T-helper 2 cell (primary cell): ENCODE measurements at regions not wholly inside any gene's neighbourhood (a gene's known extent, or its start where the extent isn't known, plus 50 kb on each side); places are given as distances from the start of the nearest gene placed in this dataset.

ENCODE experiments used
- DNase-seq, 5 experiments: peaks; one replicate each; pipeline versions ENCODE4 v3.0.0 to v3.0.0-alpha.2; 2012 to 2022

DNA sequence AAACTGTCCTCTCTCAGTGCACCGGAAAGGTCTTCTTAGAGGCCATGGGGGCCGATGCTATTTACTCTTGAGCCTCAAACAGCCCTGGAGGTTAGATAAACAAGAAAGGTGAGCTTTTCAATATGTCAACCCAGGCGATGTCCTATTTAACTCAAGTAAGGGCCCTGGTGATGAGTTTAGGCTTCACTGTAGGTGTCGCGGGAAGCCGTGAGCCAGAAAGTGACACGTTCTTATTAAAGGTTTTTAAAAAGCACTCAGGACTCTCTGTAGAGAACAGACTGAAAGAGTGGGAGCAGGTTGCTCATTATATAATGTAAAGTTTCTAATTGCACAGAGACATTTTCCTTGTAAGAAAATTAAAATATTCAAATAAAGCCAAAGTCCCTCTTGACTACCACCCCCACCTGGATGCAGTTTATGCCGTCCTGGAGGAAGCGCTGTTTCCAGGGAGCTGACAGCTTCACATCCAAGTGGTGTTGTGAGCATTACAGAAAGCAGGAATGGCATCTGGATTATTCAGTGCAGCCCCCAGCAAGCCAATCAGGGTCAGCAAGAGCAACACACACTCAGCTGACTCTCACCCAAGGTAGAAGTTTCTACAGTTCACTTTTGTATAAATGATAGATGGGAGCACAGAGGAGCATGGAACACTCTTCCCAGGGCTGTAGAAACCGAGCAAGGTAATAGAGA lies 280.3 kb downstream of the DRD1 start:
- no peak for DNase-seq

- DNase-seq, result no peak
Observed at GRCh38 chr5:175162036-175162435, 281.9 kb downstream of the DRD1 start.

DNA sequence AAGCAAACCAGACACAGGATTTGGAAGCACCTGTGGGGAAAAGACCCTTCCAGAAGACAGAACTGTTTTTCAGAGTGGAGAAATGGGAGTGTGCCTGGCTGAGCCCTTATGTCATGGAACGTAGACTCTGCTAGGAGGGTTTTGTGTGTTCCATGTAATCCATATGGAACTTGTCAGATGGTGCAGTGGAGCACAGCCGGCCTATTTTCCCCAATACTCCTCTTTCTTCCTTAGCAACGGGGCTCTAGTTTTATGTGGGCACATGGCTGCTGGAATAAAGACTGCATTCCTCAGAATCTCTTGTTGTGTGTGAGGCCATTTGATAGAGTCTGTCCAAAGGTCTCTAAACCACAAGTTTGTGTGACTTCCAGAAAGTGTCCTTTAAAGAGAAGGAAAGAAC lies 284.0 kb downstream of the DRD1 start:
- DNase-seq, result no peak

DNA sequence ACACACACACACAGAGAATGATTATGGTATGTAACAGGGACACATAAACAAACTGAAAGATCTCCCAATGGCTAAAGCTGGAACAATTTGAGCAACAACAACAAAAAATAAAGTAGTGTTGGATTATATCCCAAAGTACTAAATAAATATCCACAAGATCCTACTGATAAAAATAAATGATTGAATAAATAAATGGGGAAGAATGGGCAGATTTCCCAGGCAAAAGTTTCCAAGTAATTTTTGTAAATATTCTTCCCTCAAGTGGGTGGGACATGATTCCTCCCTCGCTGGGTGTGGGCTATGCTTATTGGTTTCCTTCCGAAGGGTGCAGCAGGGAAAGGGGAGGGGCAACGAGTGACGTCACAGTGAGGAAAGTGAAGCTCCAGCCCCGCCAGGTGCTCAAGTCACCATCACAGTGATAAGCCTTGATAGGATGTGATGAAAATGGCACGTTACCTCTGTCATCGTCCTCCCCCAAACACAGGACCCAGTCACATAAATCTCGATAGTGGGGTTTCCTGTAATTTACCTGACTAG lies 295.3 kb downstream of the DRD1 start:
- no peak for DNase-seq

DNA sequence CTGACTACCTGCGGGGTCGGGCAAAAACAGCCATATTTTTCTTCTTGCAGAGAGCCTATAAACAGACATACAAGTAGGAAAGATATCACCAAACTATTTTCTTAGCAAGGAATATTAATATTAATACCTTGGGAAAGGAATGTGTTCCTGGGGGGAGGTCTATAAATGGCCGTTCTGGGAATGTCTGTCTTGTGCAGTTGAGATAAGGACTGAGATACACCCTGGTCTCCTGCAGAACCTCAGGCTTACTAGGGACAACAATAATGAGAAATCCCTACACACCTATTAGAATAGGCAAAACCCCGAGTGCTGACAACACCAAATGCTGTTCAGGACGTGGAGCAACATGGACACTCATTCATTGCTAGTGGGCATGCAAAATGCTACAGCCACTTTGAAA lies 297.2 kb downstream of the DRD1 start:
- DNase-seq, result no peak

GRCh38 chr5:175141421-175141820 lies 302.6 kb downstream of the DRD1 start:
- DNase-seq, result no peak

DNA sequence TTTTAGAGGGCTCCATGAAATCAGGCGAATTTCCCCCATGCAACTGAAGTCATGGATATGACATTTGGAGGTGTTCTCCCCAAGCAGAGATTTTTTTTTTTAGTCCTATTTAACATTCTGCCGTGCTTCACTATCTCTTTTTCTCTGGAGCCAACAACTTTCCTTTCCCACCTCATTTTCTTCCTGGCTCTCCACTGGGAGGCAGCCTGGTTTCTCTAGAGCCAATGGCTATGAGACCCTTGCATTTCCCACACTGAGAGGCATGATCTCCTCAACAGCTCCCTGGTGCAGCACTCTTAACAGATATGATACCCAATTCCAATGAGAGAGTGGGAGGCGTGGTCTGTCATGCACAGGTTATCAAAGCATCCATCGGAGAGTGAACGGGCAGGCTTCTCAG lies 310.8 kb downstream of the DRD1 start:
- DNase-seq, result no peak

- no peak for DNase-seq
Observed at GRCh38 chr5:175131432-175131831, 312.6 kb downstream of the DRD1 start.

- no peak for DNase-seq
Observed at GRCh38 chr5:175129619-175130018, 314.4 kb downstream of the DRD1 start.

- no peak for DNase-seq
Observed at GRCh38 chr5:175129121-175129520, 314.9 kb downstream of the DRD1 start.

- DNase-seq, result no peak
Observed at GRCh38 chr5:175124821-175125220, 319.2 kb downstream of the DRD1 start.

DNA sequence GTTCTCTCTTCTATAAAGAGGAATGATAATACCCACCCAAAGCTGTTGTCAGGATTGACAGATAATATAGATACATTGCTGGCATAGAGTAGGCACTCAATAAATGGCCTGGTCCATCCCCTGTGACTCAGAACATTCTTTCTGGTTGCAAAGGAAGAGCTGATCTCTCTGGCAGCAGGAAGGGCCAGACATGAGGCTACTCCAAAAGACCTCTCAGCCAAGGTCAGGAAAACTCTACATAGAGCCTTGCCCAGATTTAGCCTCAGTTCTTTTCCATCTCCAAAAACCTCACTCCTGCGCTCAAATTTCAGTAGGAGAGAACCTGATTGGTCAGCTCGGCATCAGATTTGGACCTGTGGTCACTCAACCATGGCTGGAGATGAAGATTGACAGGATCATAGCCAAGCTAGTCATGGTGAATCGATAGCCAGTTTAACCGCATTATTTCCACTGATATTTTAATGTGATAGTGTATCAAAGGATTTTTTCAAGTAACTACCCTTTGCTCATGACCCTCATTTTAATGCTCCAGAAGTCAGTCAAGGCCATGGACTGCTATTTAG lies 319.6 kb downstream of the DRD1 start:
- DNase-seq, result no peak

GRCh38 chr5:175123542-175123941 lies 320.4 kb downstream of the DRD1 start:
- no peak for DNase-seq

DNA sequence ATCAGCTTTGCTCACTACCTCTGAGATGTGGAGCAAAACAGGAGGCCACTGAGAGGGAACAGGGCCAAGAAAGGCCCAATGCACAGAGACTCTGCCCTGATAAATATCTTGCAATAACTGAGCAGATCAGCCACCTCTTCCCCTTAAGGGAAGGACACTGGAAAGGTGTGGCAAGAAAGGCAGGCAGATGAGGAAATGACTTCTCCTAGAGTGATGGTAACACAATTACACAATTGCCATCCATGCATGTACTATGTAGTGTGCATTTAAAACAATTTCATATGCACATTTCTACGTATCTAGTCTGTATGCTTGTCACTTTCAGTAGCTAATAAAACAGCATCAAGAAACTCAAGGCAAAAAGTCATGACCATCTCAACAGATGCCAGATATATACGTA lies 322.5 kb downstream of the DRD1 start:
- no peak for DNase-seq

- DNase-seq, result no peak
Observed at GRCh38 chr5:175120412-175120811, 323.6 kb downstream of the DRD1 start.

DNA sequence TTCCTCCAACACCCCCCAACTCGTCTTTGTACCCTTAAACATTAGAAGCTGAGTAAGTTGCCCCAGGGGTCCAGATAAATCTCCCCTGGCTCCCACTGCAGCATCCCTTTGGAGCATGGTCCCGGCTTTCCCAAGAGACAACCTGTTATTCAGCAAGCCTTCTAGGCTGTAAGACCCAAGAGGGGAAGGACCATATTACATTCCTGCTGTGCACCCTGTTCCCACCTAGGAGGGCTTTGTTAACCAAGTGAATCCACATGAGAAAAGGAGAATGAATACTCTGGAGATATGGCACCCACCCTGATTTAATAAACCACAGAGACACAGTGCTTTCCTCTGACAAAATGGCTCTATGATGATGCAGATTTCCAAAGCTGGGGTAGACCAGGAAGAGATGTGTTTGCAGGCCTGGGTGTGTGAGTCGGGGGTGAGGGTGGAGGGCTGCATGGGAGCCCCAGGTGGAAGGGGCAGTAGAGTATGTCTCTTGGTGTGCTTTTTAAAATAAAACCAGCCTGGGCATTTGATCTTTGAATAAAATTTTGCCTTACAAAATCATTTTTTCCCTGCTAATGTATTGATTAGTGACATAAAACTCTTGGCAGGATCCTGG lies 325.2 kb downstream of the DRD1 start:
- DNase-seq, result no peak

- no peak for DNase-seq
Observed at GRCh38 chr5:175116466-175117048, 327.4 kb downstream of the DRD1 start.

DNA sequence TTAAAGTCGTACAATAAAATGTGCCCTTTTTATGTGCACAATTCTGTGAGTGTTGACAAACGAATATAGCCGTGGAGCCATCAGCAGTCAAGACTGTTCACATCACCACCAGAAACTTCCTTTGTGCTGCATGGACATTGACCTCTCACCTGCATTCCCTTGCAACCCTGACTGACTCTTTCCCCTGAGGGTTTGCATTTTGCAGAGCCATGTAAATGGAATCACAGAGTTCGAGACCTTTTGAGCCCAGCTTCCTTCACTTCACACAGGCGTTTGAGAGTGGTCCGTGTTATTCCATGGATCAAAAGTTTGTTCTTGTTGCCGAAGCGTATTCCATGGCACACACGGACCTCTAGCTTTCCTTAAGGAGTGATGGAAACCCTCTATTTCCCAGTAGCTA lies 328.2 kb downstream of the DRD1 start:
- DNase-seq, result no peak

- no peak for DNase-seq
Observed at GRCh38 chr5:175113947-175114346, 330.0 kb downstream of the DRD1 start.

GRCh38 chr5:175109058-175109755 lies 334.8 kb downstream of the DRD1 start:
- DNase-seq, result no peak

DNA sequence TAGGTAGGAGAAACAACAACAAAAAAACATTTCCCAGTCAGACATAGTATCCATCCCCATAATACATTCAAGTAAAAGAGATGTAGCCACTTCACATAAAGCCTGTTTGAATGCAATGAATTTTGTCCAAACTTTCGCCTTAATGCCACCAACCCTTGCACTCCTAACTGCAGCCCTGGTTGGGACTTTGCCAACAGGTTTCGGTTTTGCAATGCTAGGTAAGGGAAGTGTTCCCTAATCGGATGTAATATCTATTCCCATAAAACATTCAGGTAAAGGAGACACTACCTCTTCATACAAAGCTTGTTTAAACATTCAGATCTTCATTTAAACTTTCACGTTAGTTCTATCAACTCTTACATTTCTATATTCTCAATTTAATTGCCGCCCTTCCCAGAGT lies 336.1 kb downstream of the DRD1 start:
- no peak for DNase-seq

- no peak for DNase-seq
Observed at GRCh38 chr5:175107028-175107588, 336.9 kb downstream of the DRD1 start.

DNA sequence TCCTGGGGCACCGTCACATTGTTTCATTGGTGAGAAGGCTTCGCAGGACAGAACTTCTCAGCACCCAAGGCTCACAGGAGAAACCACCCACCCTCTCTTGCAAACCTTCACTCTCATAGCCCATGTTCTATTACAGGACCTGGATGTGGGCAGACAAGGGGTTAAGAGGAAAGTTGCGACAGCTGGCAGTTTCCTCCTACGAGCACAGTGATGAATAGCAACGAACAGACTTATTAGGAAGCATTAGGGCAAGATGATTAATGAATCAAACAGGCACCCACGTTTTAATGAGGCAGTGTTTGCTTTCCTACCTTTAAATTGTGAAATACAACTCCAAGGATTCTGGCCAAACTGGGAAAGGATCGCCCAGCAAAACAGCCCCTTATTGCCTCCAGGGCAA lies 339.3 kb downstream of the DRD1 start:
- no peak for DNase-seq
